HG03442 (cell line): ENCODE measurements at regions not wholly inside any gene's neighbourhood (a gene's known extent, or its start where the extent isn't known, plus 50 kb on each side); places are given as distances from the start of the nearest gene placed in this dataset.

Experiments
- ATAC-seq: cut with Tn5 transposase; IDR thresholded peaks from one replicate; pipeline ENCODE4 v1.9.1; 2021; ENCODE audit warnings: mild to moderate bottlenecking, moderate library complexity; ENCODE audit not compliant: unreplicated experiment

GRCh38 chr18:41703744-41704530 is 251.1 kb upstream of the PIK3C3 start:
- ATAC-seq, result no peak

GRCh38 chr18:41700416-41700815 is 254.6 kb upstream of the PIK3C3 start:
- no peak for ATAC-seq

GRCh38 chr18:41695441-41695840 is 259.6 kb upstream of the PIK3C3 start:
- ATAC-seq, result no peak

- no peak for ATAC-seq
These were observed 262.0 kb upstream of the PIK3C3 start for GRCh38 chr18:41693008-41693407.

GRCh38 chr18:41690332-41691127 is 264.5 kb upstream of the PIK3C3 start:
- no peak for ATAC-seq

GRCh38 chr18:41687138-41687537 is 267.9 kb upstream of the PIK3C3 start:
- no peak for ATAC-seq

GRCh38 chr18:41681138-41681880 is 273.7 kb upstream of the PIK3C3 start:
- ATAC-seq, result no peak

- ATAC-seq, result no peak
These were observed 280.5 kb upstream of the PIK3C3 start for GRCh38 chr18:41674506-41674905.

GRCh38 chr18:41666231-41666630 is 288.8 kb upstream of the PIK3C3 start:
- ATAC-seq, result no peak

GRCh38 chr18:41665210-41665609 is 289.8 kb upstream of the PIK3C3 start:
- ATAC-seq, result no peak

GRCh38 chr18:41660654-41661053 is 294.4 kb upstream of the PIK3C3 start:
- ATAC-seq, result no peak

- no peak for ATAC-seq
These were observed 295.4 kb upstream of the PIK3C3 start for GRCh38 chr18:41659438-41660130.

GRCh38 chr18:41657189-41657588 is 297.8 kb upstream of the PIK3C3 start:
- no peak for ATAC-seq

- no peak for ATAC-seq
These were observed 300.0 kb upstream of the PIK3C3 start for GRCh38 chr18:41655074-41655473.

- ATAC-seq, result no peak
These were observed 307.1 kb upstream of the PIK3C3 start for GRCh38 chr18:41647914-41648313.

- no peak for ATAC-seq
These were observed 308.0 kb upstream of the PIK3C3 start for GRCh38 chr18:41646915-41647620.

- ATAC-seq, result no peak
These were observed 309.3 kb upstream of the PIK3C3 start for GRCh38 chr18:41645589-41646360.

GRCh38 chr18:41644466-41644865 is 310.6 kb upstream of the PIK3C3 start:
- no peak for ATAC-seq

- ATAC-seq, result no peak
These were observed 311.6 kb upstream of the PIK3C3 start for GRCh38 chr18:41643427-41643826.

GRCh38 chr18:41642756-41643155 is 312.3 kb upstream of the PIK3C3 start:
- no peak for ATAC-seq
